Small intestine (tissue), 7 donors: ENCODE measurements at regions not wholly inside any gene's neighbourhood (a gene's known extent, or its start where the extent isn't known, plus 50 kb on each side); places are given as distances from the start of the nearest gene placed in this dataset.

ENCODE experiments used
- DNase-seq, 2 donors: peaks; one replicate each; pipeline versions ENCODE4 v3.0.0 to v3.0.0-alpha.2; 2013
- FAIRE-seq: peaks from 2 replicates; lab custom pipeline; 2012; peaks lifted over from hg19 to GRCh38; lab: Jason Lieb, UNC
- H3K27ac ChIP-seq, 3 donors: one replicate each; pipeline ENCODE4 v1.5.1; 2013; ENCODE audit warnings: low read length in 2 of 3, mild to moderate bottlenecking in 2 of 3, control low read depth in 1 of 3, inconsistent platforms in 1 of 3, low read depth in 1 of 3, moderate library complexity in 1 of 3
- H3K27me3 ChIP-seq, 3 donors: one replicate each; pipeline ENCODE4 v1.6.1; 2013; ENCODE audit warnings: low read length in 3 of 3, inconsistent platforms in 1 of 3; ENCODE audit not compliant: control insufficient read depth in 3 of 3, insufficient read depth in 3 of 3
- H3K36me3 ChIP-seq, 3 donors: one replicate each; pipeline ENCODE4 v1.6.1; 2013; ENCODE audit warnings: low read length in 3 of 3, inconsistent platforms in 1 of 3, low read depth in 1 of 3, mild to moderate bottlenecking in 1 of 3, moderate library complexity in 1 of 3; ENCODE audit not compliant: control insufficient read depth in 3 of 3, insufficient read depth in 2 of 3
- H3K4me1 ChIP-seq, 3 donors: one replicate each; pipeline ENCODE4 v1.6.1; 2013; ENCODE audit warnings: low read length in 2 of 3, inconsistent platforms in 1 of 3, low read depth in 1 of 3, mild to moderate bottlenecking in 1 of 3, moderate library complexity in 1 of 3; ENCODE audit not compliant: control insufficient read depth in 3 of 3, insufficient read depth in 2 of 3
- H3K4me3 ChIP-seq, 3 donors: one replicate each; pipeline ENCODE4 v1.5.1; 2013; ENCODE audit warnings: low read length in 3 of 3, control low read depth in 1 of 3, inconsistent platforms in 1 of 3, low read depth in 1 of 3, mild to moderate bottlenecking in 1 of 3, moderate library complexity in 1 of 3
- H3K9me3 ChIP-seq, 2 donors: one replicate each; pipeline ENCODE4 v1.6.1; 2013; ENCODE audit warnings: low read depth in 1 of 2, low read length in 1 of 2; ENCODE audit not compliant: control insufficient read depth in 2 of 2, insufficient read depth in 1 of 2
- WGBS, 3 donors: extraction: QIAGEN DNeasy Blood & Tissue Kit; methylation state at CpG; one replicate each; pipeline ENCODE4 v1.1.7; 2013; 5-methylcytosine and 5-hydroxymethylcytosine counted together
- donor health status: healthy with polysubstance abuse.
- donor health status: control.
- donor health status: control.
- donor health status: Bipolar disorder and iron deficiency.
- donor health status: healthy.

DNA sequence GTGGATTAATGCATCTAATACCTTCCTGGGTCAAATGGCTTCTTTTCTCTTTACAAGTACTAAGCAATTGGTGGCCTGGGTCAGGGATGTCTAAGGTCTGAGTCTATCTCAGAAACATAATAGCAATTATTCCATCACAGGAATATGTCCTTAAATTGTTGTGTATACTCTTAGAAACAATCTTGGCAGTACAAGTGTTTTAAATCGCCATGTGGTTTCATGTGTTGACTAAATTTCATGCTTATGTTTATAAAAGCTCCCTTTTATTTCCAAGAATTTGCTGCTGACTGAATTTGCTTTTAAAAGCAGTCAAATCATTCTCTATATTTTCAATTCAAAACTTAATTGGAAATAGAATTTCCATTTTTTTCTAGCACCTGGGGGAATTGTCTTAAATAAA, 125.3 kb upstream of the PACRGL start:
- no peak overlapping the region for H3K27ac ChIP-seq
- H3K36me3 ChIP-seq, result no peaks in the 10 kb centered on the region
- WGBS, 3 donors, result 61 to 85% (median 72%) methylated on average over 1 of the region's 1 CpG
- H3K9me3 ChIP-seq, result no peaks in the 10 kb centered on the region
- H3K4me1 ChIP-seq, result no peaks in the 10 kb centered on the region
- FAIRE-seq (no peak), DNase-seq (no peak)
- no peak overlapping the region for H3K4me3 ChIP-seq
- H3K27me3 ChIP-seq, result no peaks in the 10 kb centered on the region

DNA sequence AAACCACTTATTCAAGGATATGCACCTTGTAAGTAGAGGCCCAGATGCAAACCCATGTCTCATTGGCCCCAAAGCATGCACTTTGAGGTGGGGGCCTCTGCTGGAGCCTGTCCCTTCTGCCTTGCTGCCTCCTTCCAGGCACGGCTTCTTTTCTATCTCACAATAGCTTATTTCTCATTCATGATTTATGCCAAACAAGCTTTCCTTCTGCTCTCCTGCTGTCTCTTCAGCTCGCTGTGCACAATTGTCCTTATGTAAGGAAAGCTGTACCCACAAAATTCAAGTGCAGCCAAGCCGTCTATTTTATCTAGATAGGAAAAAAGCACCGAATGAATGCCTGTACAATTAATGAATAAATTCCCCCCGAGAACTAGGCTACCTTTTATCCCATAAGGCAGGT, 124.8 kb upstream of the PACRGL start:
- FAIRE-seq (no peak), DNase-seq (no peak)
- Histone ChIP-seq H3K27me3 (no peaks in the 10 kb centered on the region), H3K4me3 (no peak overlapping the region), H3K9me3 (no peaks in the 10 kb centered on the region), H3K27ac (no peak overlapping the region), H3K36me3 (no peaks in the 10 kb centered on the region), H3K4me1 (no peaks in the 10 kb centered on the region)
- 78 to 86% (median 82%) methylated on average over 5 of the region's 5 CpGs for WGBS, 3 donors

DNA sequence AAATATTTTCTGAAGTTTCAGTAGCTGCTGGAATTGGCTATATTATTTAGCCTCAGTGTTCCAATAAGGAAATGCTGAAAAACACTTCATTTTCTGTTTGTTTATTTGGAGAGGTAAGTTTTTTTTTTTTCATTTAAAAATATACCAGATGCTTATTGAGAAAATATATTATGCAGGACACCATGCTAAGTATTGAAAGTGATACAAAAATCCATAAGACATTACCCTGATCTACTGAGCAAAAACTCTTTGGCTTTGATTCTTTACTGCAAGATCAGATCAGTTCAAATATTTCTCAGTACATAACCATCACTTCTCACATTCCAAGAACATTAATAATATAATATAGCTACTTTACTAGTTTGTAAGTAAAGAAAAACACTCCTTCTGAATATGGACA, 123.4 kb upstream of the PACRGL start:
- no peak for DNase-seq
- Histone ChIP-seq H3K9me3 (no peaks in the 10 kb centered on the region), H3K4me1 (no peaks in the 10 kb centered on the region), H3K27ac (no peak overlapping the region), H3K36me3 (no peaks in the 10 kb centered on the region), H3K4me3 (no peak overlapping the region), H3K27me3 (no peaks in the 10 kb centered on the region)
- no peak for FAIRE-seq

DNA sequence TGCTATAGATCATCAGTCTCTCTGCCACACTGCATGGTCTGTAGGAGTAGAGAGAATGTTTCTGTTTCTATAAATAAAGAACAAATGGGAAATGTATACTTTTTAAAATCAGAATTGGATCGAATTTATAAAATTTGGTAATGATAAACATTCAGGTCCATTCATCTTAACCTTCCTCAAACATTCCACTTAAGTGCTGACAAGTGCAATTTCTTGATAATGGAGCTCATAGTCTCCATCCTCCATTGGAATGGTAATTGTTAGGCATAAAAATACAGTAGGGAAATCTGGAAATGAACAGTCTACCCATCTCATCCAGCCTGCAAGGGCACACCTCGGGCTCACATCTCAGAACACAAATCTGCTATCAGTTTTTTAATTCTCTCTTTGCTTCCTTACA, 122.6 kb upstream of the PACRGL start:
- Histone ChIP-seq H3K9me3 (no peaks in the 10 kb centered on the region), H3K4me3 (no peak overlapping the region)
- no peak for DNase-seq

DNA sequence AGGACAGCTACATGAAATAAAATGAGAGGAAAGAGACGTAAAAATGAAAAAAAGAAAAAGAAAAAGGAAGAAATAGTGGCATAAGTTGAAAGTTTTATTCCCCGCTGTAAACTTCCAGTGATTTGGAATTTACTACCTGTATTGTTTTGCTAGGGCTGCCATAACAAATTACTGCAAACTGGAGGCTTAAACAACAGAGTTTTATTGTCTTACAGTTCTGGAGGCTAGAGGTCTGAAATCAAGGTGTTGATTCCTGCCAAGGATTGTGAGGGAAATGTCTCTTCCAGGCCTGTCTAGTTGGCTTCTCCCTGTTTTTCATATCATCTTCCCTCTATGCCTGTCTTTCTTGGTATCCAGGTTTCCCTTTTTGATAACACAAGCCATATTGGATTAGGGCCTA, 119.4 kb upstream of the PACRGL start:
- Histone ChIP-seq H3K4me1 (no peaks in the 10 kb centered on the region), H3K27ac (no peak overlapping the region), H3K36me3 (no peaks in the 10 kb centered on the region), H3K27me3 (no peaks in the 10 kb centered on the region), H3K4me3 (no peak overlapping the region), H3K9me3 (no peaks in the 10 kb centered on the region)
- 88 to 93% (median 90%) methylated on average over 2 of the region's 2 CpGs for WGBS, 3 donors
- DNase-seq (no peak), FAIRE-seq (no peak)

More for the DNA sequence above, 122.6 kb upstream of the PACRGL start:
- Histone ChIP-seq H3K36me3 (no peaks in the 10 kb centered on the region), H3K4me1 (no peaks in the 10 kb centered on the region), H3K27ac (no peak overlapping the region), H3K27me3 (no peaks in the 10 kb centered on the region)
- FAIRE-seq, result no peak
- 65 to 68% (median 65%) methylated on average over 2 of the region's 2 CpGs for WGBS, 3 donors

DNA sequence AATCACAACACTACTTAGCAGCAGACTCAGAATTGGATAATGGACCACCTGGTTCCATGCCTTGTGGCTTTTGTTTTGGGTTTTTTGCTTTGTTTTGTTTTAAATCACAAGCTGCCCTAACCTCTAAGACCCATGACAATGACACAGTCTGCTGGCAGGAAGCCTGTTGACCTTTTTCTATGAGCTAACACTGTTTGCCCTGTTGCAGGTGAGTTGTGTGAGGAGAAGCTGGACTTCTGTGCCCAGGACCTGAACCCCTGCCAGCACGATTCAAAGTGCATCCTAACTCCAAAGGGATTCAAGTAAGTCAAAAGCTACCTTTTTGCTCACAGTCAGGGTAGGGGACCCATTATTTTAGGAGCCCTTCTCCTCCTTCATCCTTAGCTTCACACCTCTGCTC, 110.8 kb upstream of the PACRGL start:
- DNase-seq, result peak in 1 of 2 donors; percentile 3

DNA sequence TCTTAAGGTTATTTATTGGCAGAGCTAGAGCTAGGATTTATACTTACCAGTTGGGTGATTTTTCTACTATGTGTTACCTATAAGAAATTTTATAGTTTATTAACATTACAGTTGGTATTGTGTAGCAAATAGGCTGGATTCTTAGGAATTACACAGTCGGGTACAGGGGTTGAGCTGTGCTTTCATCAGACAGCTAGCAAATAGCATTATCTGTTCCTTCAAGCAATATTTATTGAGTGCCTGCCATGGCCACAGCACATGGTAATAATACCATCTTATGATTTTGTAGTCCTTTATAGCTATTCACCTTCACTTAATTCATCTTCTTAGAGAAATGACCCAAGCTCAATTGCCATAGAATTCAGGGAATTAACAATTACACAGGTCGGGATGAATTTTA, 109.4 kb upstream of the PACRGL start:
- H3K27me3 ChIP-seq, result no peaks in the 10 kb centered on the region
- FAIRE-seq, result no peak
- DNase-seq, result no peak
- no peak overlapping the region for H3K4me3 ChIP-seq
- H3K9me3 ChIP-seq, result no peaks in the 10 kb centered on the region
- H3K4me1 ChIP-seq, result peaks cover 0 to 2% (median 0%) of the 10 kb centered on the region in 3 donors
- no peaks in the 10 kb centered on the region for H3K36me3 ChIP-seq
- 63 to 78% (median 67%) methylated on average over 2 of the region's 2 CpGs for WGBS, 3 donors
- H3K27ac ChIP-seq, result no peak overlapping the region

More for the DNA sequence above, 110.8 kb upstream of the PACRGL start:
- FAIRE-seq, result no peak
- no peaks in the 10 kb centered on the region for H3K36me3 ChIP-seq
- WGBS, 3 donors, result 27 to 72% (median 29%) methylated on average over 1 of the region's 1 CpG
- H3K9me3 ChIP-seq, result no peaks in the 10 kb centered on the region
- H3K4me1 ChIP-seq, result peaks cover 0 to 2% (median 0%) of the 10 kb centered on the region in 3 donors
- no peaks in the 10 kb centered on the region for H3K27me3 ChIP-seq
- H3K27ac ChIP-seq, result no peak overlapping the region
- H3K4me3 ChIP-seq, result no peak overlapping the region

DNA sequence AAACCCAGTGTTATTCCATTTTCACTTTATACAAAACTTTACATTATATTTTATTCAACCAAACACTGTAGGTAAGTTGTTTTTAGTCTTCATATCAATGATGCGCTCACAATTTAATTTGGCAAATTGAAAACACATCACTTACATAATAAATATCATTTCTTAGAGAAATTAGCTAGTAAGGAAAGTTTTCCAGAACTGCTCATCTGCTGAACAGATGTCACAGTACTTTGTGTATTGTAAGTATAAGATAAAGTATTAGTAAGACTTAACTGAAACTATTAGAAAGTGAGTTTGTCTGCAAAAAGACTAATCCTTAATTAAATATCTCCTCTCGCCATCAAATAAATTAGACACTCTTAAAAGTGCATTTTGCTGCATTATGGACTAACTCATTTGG, 108.7 kb upstream of the PACRGL start:
- Histone ChIP-seq H3K36me3 (no peaks in the 10 kb centered on the region), H3K27me3 (no peaks in the 10 kb centered on the region), H3K4me3 (no peak overlapping the region), H3K9me3 (no peaks in the 10 kb centered on the region), H3K27ac (no peak overlapping the region), H3K4me1 (peaks cover 0 to 2% (median 0%) of the 10 kb centered on the region in 3 donors)
- DNase-seq (no peak), FAIRE-seq (no peak)
- 61 to 82% (median 70%) methylated on average over 2 of the region's 2 CpGs for WGBS, 3 donors

DNA sequence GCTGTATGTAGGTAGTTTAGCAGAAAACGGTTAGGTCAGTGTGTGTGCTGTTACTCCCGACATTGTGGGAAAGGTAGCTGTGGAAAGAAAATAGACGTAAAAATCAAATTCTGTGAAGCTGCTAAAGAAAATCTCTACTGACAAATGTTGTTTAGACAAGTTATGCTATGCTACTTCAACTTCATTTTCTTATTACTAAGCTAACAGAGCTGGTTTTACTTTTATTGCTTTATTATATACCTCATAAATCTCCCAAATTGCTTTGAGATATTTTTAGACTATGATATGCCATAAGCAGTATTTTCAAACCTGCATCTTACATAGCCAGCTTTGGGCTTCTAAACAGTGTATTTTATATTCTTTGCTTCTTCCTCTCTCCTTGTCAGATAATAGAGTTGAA, 108.2 kb upstream of the PACRGL start:
- Histone ChIP-seq H3K36me3 (no peaks in the 10 kb centered on the region), H3K4me3 (no peak overlapping the region), H3K27me3 (no peaks in the 10 kb centered on the region), H3K27ac (no peak overlapping the region), H3K9me3 (no peaks in the 10 kb centered on the region), H3K4me1 (peaks cover 0 to 2% (median 0%) of the 10 kb centered on the region in 3 donors)
- no peak for FAIRE-seq
- peak; percentile 7 to 11 for DNase-seq
- 13 to 48% (median 41%) methylated on average over 3 of the region's 3 CpGs for whole genome bisulfite sequencing, 3 donors
